HG02678 (cell line): ENCODE measurements at regions not wholly inside any gene's neighbourhood (a gene's known extent, or its start where the extent isn't known, plus 50 kb on each side); places are given as distances from the start of the nearest gene placed in this dataset.
"Not testable (repeated sequence)": the region's sequence is repeated elsewhere in the genome, so short reads cannot be mapped to it uniquely, and the experiment has no call there.

Experiments
- ATAC-seq: cut with Tn5 transposase; IDR thresholded peaks from one replicate; pipeline ENCODE4 v1.9.1; 2021; ENCODE audit warnings: mild to moderate bottlenecking, moderate library complexity; ENCODE audit not compliant: unreplicated experiment

- ATAC-seq: no peak
Measured at GRCh38 chrX:138014577-138014976, 448.6 kb downstream of the ZIC3 start.

DNA sequence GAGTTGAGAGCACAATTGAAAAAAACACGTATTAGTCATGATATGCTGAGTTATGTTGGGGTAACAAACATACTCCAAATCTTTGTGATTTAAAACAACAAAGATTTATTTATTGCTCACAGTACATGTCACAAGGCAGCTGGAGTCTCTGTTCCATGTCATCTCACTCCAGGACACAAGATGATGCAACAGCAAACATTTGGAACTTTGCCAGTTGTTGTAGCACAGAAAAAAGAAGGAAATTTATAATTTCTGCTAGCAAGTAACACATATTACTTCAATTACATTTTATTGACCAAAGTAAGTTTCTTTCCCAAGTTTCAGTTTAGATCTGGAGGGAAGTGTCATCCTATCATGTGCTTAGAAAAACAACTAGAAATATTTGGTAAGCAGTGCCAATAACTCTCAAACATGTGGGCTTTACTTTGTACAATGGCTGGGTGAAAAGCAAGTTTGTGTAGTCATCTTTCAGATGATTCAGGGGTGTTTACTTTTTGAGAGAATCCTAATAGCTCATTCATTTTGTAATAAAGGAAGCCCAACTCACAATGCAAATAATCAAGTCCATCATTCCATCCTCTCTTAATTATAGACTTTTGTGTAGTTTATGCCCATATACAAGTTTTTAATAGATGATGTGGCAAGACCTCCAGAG lies 452.3 kb downstream of the ZIC3 start:
- ATAC-seq: no peak

GRCh38 chrX:138020941-138021340 lies 455.0 kb downstream of the ZIC3 start:
- ATAC-seq: no peak

DNA sequence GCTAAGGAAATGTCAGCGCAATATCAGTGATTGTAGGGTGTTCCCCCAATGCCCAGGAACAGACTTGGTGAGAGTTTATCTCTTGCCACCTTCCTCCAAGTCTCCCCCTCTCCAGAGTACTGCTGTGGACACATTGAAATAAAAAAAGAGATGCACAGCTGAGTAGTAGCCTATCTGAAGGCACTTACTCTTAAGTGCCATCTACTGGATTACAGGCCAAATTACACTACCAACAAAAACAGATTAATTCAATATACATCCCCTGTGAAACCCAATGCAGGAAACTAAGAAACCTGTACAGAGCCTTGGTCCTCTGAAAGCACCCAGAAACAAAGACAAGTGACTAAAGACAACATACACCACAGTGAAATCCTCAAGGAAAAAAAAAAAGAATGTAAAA lies 460.3 kb downstream of the ZIC3 start:
- ATAC-seq: peak; percentile 59

DNA sequence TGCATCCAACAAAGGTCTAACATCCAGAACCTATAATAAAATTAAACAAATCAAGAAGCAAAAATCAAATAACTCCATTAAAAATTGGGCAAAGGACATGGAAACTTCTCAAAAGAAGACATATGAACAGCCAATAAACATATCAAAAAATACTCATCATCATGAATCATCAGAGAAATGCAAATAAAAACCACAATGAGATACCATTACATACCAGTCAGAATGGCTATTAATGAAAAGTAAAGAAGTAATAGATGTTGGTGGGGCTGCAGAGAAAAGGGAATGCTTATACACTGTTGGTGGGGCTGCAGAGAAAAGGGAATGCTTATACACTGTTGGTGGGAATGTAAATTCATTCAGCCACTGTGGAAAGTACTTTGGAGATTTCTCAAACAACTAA lies 465.8 kb downstream of the ZIC3 start:
- ATAC-seq: no peak

DNA sequence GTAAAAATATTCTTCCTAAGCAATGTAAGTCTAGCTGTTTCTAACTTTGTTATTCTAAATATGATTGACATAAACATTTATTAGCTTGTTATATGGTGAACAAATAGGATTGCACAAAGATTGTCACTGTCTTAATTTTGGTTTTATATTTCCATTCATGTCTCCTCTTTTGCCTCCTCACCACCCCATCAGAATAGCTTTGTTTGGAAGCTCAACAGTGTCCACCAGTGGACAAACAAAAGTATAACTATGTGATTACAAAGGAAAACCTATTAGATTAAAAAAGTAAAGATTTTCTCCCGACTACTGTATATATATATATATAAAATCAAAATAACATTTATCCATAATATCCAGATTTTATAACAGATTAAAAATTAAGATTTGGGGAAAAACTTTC lies 468.2 kb downstream of the ZIC3 start:
- no peak for ATAC-seq

GRCh38 chrX:138037548-138037947 lies 471.6 kb downstream of the ZIC3 start:
- no peak for ATAC-seq

DNA sequence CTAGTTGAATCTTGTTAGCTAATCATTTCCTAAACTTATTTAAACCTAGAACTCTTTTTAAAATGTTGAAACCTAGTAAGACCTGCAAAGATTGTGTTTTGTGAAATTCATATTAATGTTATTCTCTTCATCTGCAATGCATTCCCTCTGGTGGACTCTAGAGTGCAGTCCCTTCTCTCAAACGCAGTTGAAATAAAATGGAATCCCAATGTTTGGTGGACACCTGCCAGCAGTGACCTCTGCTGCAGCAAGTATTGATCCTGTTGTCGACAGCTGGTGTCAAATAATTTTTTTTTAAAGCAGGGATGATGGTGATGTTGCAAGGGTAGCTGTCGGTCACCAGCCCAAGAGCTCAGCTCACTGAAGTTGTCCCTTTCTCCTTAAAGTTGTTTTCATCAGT lies 492.0 kb downstream of the ZIC3 start:
- no peak for ATAC-seq

GRCh38 chrX:138058931-138059330 lies 493.0 kb downstream of the ZIC3 start:
- ATAC-seq: no peak

- no peak for ATAC-seq
Measured at GRCh38 chrX:138067415-138067814, 501.5 kb downstream of the ZIC3 start.

- no peak for ATAC-seq
Measured at GRCh38 chrX:138073626-138074025, 507.7 kb downstream of the ZIC3 start.

DNA sequence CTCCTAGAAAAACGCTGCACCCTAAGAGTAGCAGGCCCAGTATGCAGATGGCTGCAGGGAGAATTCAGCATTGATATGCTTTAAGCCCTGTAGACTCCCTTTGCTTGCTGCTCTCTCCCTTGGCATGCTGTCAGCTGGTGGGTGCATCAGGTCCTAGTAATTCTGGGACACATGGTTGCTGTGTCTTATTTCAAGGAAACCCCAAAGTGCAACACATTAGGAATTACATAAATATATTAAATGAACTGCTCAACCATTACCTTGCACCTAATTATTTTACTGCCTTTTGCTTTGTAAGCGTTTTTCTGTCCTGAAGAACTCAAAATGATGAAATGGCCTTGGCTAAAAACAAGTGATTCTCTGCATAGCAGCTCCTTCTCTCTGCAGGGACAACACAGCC lies 516.3 kb downstream of the ZIC3 start:
- no peak for ATAC-seq

- no peak for ATAC-seq
Measured at GRCh38 chrX:138082896-138083295, 517.0 kb downstream of the ZIC3 start.

DNA sequence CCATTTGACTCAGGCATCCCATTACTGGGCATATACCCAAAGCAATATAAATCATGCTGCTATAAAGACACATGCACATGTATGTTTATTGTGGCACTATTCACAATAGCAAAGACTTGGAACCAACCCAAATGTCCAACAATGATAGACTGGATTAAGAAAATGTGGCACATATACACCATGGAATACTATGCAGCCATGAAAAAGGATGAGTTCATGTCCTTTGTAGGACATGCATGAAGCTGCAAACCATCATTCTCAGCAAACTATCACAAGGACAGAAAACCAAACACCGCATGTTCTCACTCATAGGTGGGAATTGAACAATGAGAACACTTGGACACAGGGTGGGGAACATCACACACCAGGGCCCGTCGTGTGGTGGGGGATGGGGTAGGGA lies 545.0 kb downstream of the ZIC3 start:
- ATAC-seq: not testable (repeated sequence)

DNA sequence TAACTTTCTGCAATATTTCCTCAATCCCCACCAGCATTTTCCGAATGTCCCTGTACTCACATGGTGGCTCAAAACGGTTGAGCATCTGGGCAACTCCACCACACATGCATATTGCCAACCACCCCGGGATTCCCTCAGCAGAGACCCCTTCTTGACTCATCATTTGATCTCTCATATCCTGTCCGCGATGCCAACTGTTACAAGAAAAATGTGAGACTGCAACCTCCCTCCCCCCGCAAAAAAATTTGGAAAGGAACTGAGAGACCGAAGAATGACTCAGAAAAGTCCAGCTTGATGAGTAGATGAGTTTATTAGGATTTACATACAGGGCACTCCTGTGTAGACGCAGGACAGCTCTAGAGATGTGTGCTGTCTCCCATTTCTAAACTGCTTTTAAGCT lies 561.4 kb downstream of the ZIC3 start:
- no peak for ATAC-seq

DNA sequence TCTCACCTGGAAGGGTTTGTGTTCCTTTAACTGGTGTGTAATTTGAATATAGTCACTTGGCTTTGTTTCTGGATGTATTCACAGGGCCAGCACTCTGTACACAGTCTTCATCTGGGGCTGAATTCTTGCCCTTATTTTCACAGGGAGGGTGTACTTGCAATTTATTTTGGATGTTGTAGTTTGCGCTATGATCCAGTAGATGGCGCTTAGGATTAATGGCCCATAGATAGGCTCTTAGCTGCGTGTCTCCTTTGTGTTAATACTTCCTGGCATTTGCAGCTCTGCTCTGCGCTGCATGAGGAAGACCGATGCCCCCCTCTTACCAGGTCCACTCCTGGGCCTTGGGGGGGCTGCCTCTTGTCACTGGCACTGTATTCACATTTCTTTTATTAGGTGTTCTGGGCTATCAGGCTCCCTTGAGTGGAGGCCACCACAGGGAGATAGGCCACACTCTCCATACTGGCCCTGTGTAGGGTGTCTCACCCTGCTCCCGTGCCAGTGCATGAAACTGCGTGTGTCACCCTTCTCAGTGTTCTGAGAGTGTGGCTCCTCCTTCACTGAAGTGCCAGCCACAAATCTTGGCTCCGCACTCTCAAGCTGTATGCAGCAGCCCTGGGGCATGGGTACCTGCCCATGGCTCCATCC lies 562.2 kb downstream of the ZIC3 start:
- ATAC-seq: peak; percentile 85

- ATAC-seq: no peak
Measured at GRCh38 chrX:138150709-138151108, 560.8 kb downstream of the FGF13 start.

- no peak for ATAC-seq
Measured at GRCh38 chrX:138157850-138158249, 553.7 kb downstream of the FGF13 start.

DNA sequence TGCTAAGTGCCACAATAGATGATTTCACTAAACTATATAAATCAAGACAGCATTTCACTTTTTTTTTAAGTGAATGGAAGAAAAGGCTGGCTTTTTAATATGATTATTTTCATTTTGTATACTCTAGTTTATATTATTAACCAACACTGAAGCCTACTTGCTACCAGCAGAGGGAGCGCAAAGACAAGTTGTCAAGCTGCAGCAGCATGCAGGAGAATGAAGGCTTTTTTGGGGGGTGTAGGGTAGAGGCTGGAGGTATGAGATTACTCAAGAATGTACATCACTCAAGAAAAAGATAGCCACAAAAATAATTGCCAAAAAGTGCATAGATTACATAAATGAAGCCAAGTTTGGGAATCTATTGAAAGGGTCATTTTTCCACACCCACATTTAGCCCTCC lies 519.5 kb downstream of the FGF13 start:
- ATAC-seq: no peak

GRCh38 chrX:138229718-138230117 lies 481.8 kb downstream of the FGF13 start:
- ATAC-seq: no peak

GRCh38 chrX:138240266-138240665 lies 471.3 kb downstream of the FGF13 start:
- no peak for ATAC-seq

- no peak for ATAC-seq
Measured at GRCh38 chrX:138254001-138254400, 457.5 kb downstream of the FGF13 start.

GRCh38 chrX:138255373-138255772 lies 456.1 kb downstream of the FGF13 start:
- ATAC-seq: no peak
